Transverse colon (tissue), 3 donors: ENCODE measurements at regions not wholly inside any gene's neighbourhood (a gene's known extent, or its start where the extent isn't known, plus 50 kb on each side); places are given as distances from the start of the nearest gene placed in this dataset.

Experiments used
- CTCF ChIP-seq, 5 experiments: fragments of 200-600 bp in 3 of 5; fragments of 450-650 bp in 2 of 5; sonication (generic) in 3 of 5; IDR thresholded peaks; 1 replicate in 2 of 5; 2 replicates in 3 of 5; pipeline ENCODE4 v1.5.1; 2016 to 2017; ENCODE audit warnings: antibody characterized with exemption in 5 of 5, inconsistent platforms in 3 of 5, mild to moderate bottlenecking in 2 of 5, moderate library complexity in 1 of 5
- POLR2A ChIP-seq: fragments of 450-650 bp; IDR thresholded peaks from one replicate; pipeline ENCODE4 v1.6.1; 2016; ENCODE audit warnings: antibody characterized with exemption, mild to moderate bottlenecking, moderate library complexity

- TF ChIP-seq POLR2A (no peak), CTCF (IDR thresholded peaks at IDR 0.05) (no peak)
Measured at GRCh38 chr20:20977786-20978185, 128.4 kb downstream of the LINC00237 start.
